ENCODE measurements at regions not wholly inside any gene's neighbourhood (a gene's known extent, or its start where the extent isn't known, plus 50 kb on each side); places are given as distances from the start of the nearest gene placed in this dataset.

GRCh38 chr7:46007990-46008643 lies 87.0 kb upstream of the IGFBP3 start:
- Histone ChIP-seq H3K4me3 (ENCODE audit: low read depth in 1 of 2, low read length in 2 of 2) (no peak overlapping the region), H3K27me3 (ENCODE audit: control insufficient read depth in 1 of 2, insufficient read depth in 2 of 2, low read length in 2 of 2) (no peaks in the 10 kb centered on the region), H3K36me3 (ENCODE audit: control insufficient read depth in 2 of 2, insufficient read depth in 2 of 2, low read length in 1 of 2) (no peaks in the 10 kb centered on the region), H3K27ac (ENCODE audit: low read depth in 2 of 2, low read length in 1 of 2) (no peak overlapping the region), H3K4me1 (ENCODE audit: control insufficient read depth in 2 of 2, insufficient read depth in 2 of 2, low read length in 1 of 2) (no peaks in the 10 kb centered on the region), H3K9me3 (ENCODE audit: control insufficient read depth in 2 of 2, insufficient read depth in 1 of 2, low read depth in 1 of 2, low read length in 1 of 2) (peaks cover 0 to 2% of the 10 kb centered on the region in 2 donors)
- WGBS, 2 donors = 63% methylated on average over 6 of the region's 6 CpGs

- H3K4me1 ChIP-seq (ENCODE audit: control insufficient read depth in 2 of 2, insufficient read depth in 2 of 2, low read length in 1 of 2) = no peaks in the 10 kb centered on the region
- H3K27ac ChIP-seq (ENCODE audit: low read depth in 2 of 2, low read length in 1 of 2) = no peak overlapping the region
- no peaks in the 10 kb centered on the region for H3K27me3 ChIP-seq (ENCODE audit: control insufficient read depth in 1 of 2, insufficient read depth in 2 of 2, low read length in 2 of 2)
- 72 to 79% methylated on average over 2 of the region's 2 CpGs for WGBS, 2 donors
- H3K4me3 ChIP-seq (ENCODE audit: low read depth in 1 of 2, low read length in 2 of 2) = no peak overlapping the region
- H3K9me3 ChIP-seq (ENCODE audit: control insufficient read depth in 2 of 2, insufficient read depth in 1 of 2, low read depth in 1 of 2, low read length in 1 of 2) = peaks cover 0 to 2% of the 10 kb centered on the region in 2 donors
- H3K36me3 ChIP-seq (ENCODE audit: control insufficient read depth in 2 of 2, insufficient read depth in 2 of 2, low read length in 1 of 2) = no peaks in the 10 kb centered on the region
These were observed 86.1 kb upstream of the IGFBP3 start for GRCh38 chr7:46007194-46007593.

GRCh38 chr7:46006723-46007122 lies 85.7 kb upstream of the IGFBP3 start:
- 51 to 60% methylated on average over 1 of the region's 1 CpG for WGBS, 2 donors
- H3K27ac ChIP-seq (ENCODE audit: low read depth in 2 of 2, low read length in 1 of 2) = no peak overlapping the region
- H3K27me3 ChIP-seq (ENCODE audit: control insufficient read depth in 1 of 2, insufficient read depth in 2 of 2, low read length in 2 of 2) = no peaks in the 10 kb centered on the region
- no peaks in the 10 kb centered on the region for H3K36me3 ChIP-seq (ENCODE audit: control insufficient read depth in 2 of 2, insufficient read depth in 2 of 2, low read length in 1 of 2)
- peaks cover 0 to 2% of the 10 kb centered on the region in 2 donors for H3K9me3 ChIP-seq (ENCODE audit: control insufficient read depth in 2 of 2, insufficient read depth in 1 of 2, low read depth in 1 of 2, low read length in 1 of 2)
- no peaks in the 10 kb centered on the region for H3K4me1 ChIP-seq (ENCODE audit: control insufficient read depth in 2 of 2, insufficient read depth in 2 of 2, low read length in 1 of 2)
- H3K4me3 ChIP-seq (ENCODE audit: low read depth in 1 of 2, low read length in 2 of 2) = no peak overlapping the region

- no peak overlapping the region for H3K4me3 ChIP-seq (ENCODE audit: low read depth in 1 of 2, low read length in 2 of 2)
- H3K27ac ChIP-seq (ENCODE audit: low read depth in 2 of 2, low read length in 1 of 2) = no peak overlapping the region
- no peaks in the 10 kb centered on the region for H3K27me3 ChIP-seq (ENCODE audit: control insufficient read depth in 1 of 2, insufficient read depth in 2 of 2, low read length in 2 of 2)
- H3K9me3 ChIP-seq (ENCODE audit: control insufficient read depth in 2 of 2, insufficient read depth in 1 of 2, low read depth in 1 of 2, low read length in 1 of 2) = peaks cover 0 to 2% of the 10 kb centered on the region in 2 donors
- no peaks in the 10 kb centered on the region for H3K36me3 ChIP-seq (ENCODE audit: control insufficient read depth in 2 of 2, insufficient read depth in 2 of 2, low read length in 1 of 2)
- no peaks in the 10 kb centered on the region for H3K4me1 ChIP-seq (ENCODE audit: control insufficient read depth in 2 of 2, insufficient read depth in 2 of 2, low read length in 1 of 2)
- WGBS, 2 donors = 78 to 80% methylated on average over 4 of the region's 4 CpGs
These were observed 85.1 kb upstream of the IGFBP3 start for GRCh38 chr7:46006212-46006611.

- Histone ChIP-seq H3K9me3 (ENCODE audit: control insufficient read depth in 2 of 2, insufficient read depth in 1 of 2, low read depth in 1 of 2, low read length in 1 of 2) (peaks cover 0 to 2% of the 10 kb centered on the region in 2 donors), H3K36me3 (ENCODE audit: control insufficient read depth in 2 of 2, insufficient read depth in 2 of 2, low read length in 1 of 2) (no peaks in the 10 kb centered on the region), H3K4me3 (ENCODE audit: low read depth in 1 of 2, low read length in 2 of 2) (no peak overlapping the region), H3K27ac (ENCODE audit: low read depth in 2 of 2, low read length in 1 of 2) (no peak overlapping the region), H3K27me3 (ENCODE audit: control insufficient read depth in 1 of 2, insufficient read depth in 2 of 2, low read length in 2 of 2) (no peaks in the 10 kb centered on the region), H3K4me1 (ENCODE audit: control insufficient read depth in 2 of 2, insufficient read depth in 2 of 2, low read length in 1 of 2) (no peaks in the 10 kb centered on the region)
- WGBS, 2 donors = 79 to 89% methylated on average over 3 of the region's 3 CpGs
These were observed 83.9 kb upstream of the IGFBP3 start for GRCh38 chr7:46004965-46005364.

- WGBS, 2 donors = 65 to 69% methylated on average over 5 of the region's 5 CpGs
- Histone ChIP-seq H3K27ac (ENCODE audit: low read depth in 2 of 2, low read length in 1 of 2) (no peak overlapping the region), H3K9me3 (ENCODE audit: control insufficient read depth in 2 of 2, insufficient read depth in 1 of 2, low read depth in 1 of 2, low read length in 1 of 2) (peaks cover 0 to 2% of the 10 kb centered on the region in 2 donors), H3K4me1 (ENCODE audit: control insufficient read depth in 2 of 2, insufficient read depth in 2 of 2, low read length in 1 of 2) (no peaks in the 10 kb centered on the region), H3K4me3 (ENCODE audit: low read depth in 1 of 2, low read length in 2 of 2) (no peak overlapping the region), H3K36me3 (ENCODE audit: control insufficient read depth in 2 of 2, insufficient read depth in 2 of 2, low read length in 1 of 2) (no peaks in the 10 kb centered on the region), H3K27me3 (ENCODE audit: control insufficient read depth in 1 of 2, insufficient read depth in 2 of 2, low read length in 2 of 2) (no peaks in the 10 kb centered on the region)
These were observed 83.1 kb upstream of the IGFBP3 start for GRCh38 chr7:46003896-46004875.

GRCh38 chr7:46003161-46003560 lies 82.1 kb upstream of the IGFBP3 start:
- 69 to 71% methylated on average over 2 of the region's 2 CpGs for WGBS, 2 donors
- Histone ChIP-seq H3K9me3 (ENCODE audit: control insufficient read depth in 2 of 2, insufficient read depth in 1 of 2, low read depth in 1 of 2, low read length in 1 of 2) (peaks cover 0 to 2% of the 10 kb centered on the region in 2 donors), H3K27ac (ENCODE audit: low read depth in 2 of 2, low read length in 1 of 2) (no peak overlapping the region), H3K27me3 (ENCODE audit: control insufficient read depth in 1 of 2, insufficient read depth in 2 of 2, low read length in 2 of 2) (no peaks in the 10 kb centered on the region), H3K4me1 (ENCODE audit: control insufficient read depth in 2 of 2, insufficient read depth in 2 of 2, low read length in 1 of 2) (no peaks in the 10 kb centered on the region), H3K36me3 (ENCODE audit: control insufficient read depth in 2 of 2, insufficient read depth in 2 of 2, low read length in 1 of 2) (no peaks in the 10 kb centered on the region), H3K4me3 (ENCODE audit: low read depth in 1 of 2, low read length in 2 of 2) (no peak overlapping the region)

- no peaks in the 10 kb centered on the region for H3K4me1 ChIP-seq (ENCODE audit: control insufficient read depth in 2 of 2, insufficient read depth in 2 of 2, low read length in 1 of 2)
- no peaks in the 10 kb centered on the region for H3K27me3 ChIP-seq (ENCODE audit: control insufficient read depth in 1 of 2, insufficient read depth in 2 of 2, low read length in 2 of 2)
- no peak overlapping the region for H3K4me3 ChIP-seq (ENCODE audit: low read depth in 1 of 2, low read length in 2 of 2)
- H3K9me3 ChIP-seq (ENCODE audit: control insufficient read depth in 2 of 2, insufficient read depth in 1 of 2, low read depth in 1 of 2, low read length in 1 of 2) = peaks cover 2 to 5% of the 10 kb centered on the region in 2 donors
- no peak overlapping the region for H3K27ac ChIP-seq (ENCODE audit: low read depth in 2 of 2, low read length in 1 of 2)
- H3K36me3 ChIP-seq (ENCODE audit: control insufficient read depth in 2 of 2, insufficient read depth in 2 of 2, low read length in 1 of 2) = no peaks in the 10 kb centered on the region
- 94 to 95% methylated on average over 7 of the region's 7 CpGs for WGBS, 2 donors
These were observed 79.4 kb upstream of the IGFBP3 start for GRCh38 chr7:46000513-46000912.

GRCh38 chr7:45999541-45999940 lies 78.5 kb upstream of the IGFBP3 start:
- WGBS, 2 donors = 84 to 89% methylated on average over 1 of the region's 1 CpG
- H3K4me3 ChIP-seq (ENCODE audit: low read depth in 1 of 2, low read length in 2 of 2) = no peak overlapping the region
- H3K27ac ChIP-seq (ENCODE audit: low read depth in 2 of 2, low read length in 1 of 2) = no peak overlapping the region
- H3K9me3 ChIP-seq (ENCODE audit: control insufficient read depth in 2 of 2, insufficient read depth in 1 of 2, low read depth in 1 of 2, low read length in 1 of 2) = peaks cover 2 to 5% of the 10 kb centered on the region in 2 donors
- no peaks in the 10 kb centered on the region for H3K4me1 ChIP-seq (ENCODE audit: control insufficient read depth in 2 of 2, insufficient read depth in 2 of 2, low read length in 1 of 2)
- no peaks in the 10 kb centered on the region for H3K27me3 ChIP-seq (ENCODE audit: control insufficient read depth in 1 of 2, insufficient read depth in 2 of 2, low read length in 2 of 2)
- no peaks in the 10 kb centered on the region for H3K36me3 ChIP-seq (ENCODE audit: control insufficient read depth in 2 of 2, insufficient read depth in 2 of 2, low read length in 1 of 2)

Data from esophagus (tissue), 2 donors.